Left cardiac atrium (tissue), 4 donors: ENCODE measurements at regions not wholly inside any gene's neighbourhood (a gene's known extent, or its start where the extent isn't known, plus 50 kb on each side); places are given as distances from the start of the nearest gene placed in this dataset.
"Not testable (repeated sequence)": the region's sequence is repeated elsewhere in the genome, so short reads cannot be mapped to it uniquely, and the experiment has no call there.

ENCODE experiments used
- ATAC-seq, 2 donors: fragments of 200-7000 bp; cut with Tn5 transposase; one replicate each; pipeline ENCODE4 v1.9.1; 2020; ENCODE audit warnings: mild to moderate bottlenecking in 2 of 2, moderate library complexity in 2 of 2
- DNase-seq: peaks from one replicate; pipeline ENCODE4 v3.0.0-alpha.2; 2020
- intact Hi-C, 2 donors: fragments of 100-400 bp; cut with DNase I; formaldehyde crosslinking; loops; one replicate each; pipeline versions ENCODE4 v1.14.1 to v1.15.1; 2022 to 2023
- donor health status: DM: no; HTN: yes; CAD: no.
- donor health status: DM: no; HTN: yes; CAD: no; lungs with severe emphysema.
- donor health status: DM: yes; HTN: yes; CAD: no.
- donor health status: Dilated cardiomyopathy.

- ATAC-seq, DNase-seq: not testable (repeated sequence)
- intact Hi-C loops = loop anchor here in 1 of 2 donors (2.0 kb wide), 1 partner anchor 143 kb away; no protein-coding TSS in a partner anchor
These were observed 91.4 kb downstream of the TMEM121 start for GRCh38 chr14:105617805-105618204.

DNA sequence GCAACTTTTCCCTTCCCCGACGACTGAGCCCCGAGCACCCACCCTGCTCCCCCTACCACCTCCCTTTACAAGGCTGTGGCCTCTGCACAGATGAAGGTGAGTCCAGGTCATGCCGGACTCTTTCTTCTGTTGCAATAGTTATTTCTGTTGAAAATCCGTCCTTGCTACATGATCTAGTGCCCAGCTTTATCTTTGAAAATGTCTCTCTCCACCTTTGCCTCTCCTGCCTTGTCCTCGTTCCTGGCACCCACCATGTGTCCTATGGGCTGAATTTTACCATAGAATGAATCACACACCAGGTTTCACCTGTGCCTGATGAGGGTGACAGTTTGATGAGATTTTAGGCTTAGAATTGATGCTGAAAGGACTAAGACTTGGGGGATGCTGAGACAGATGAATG is 92.9 kb downstream of the TMEM121 start:
- DNase-seq, ATAC-seq, intact Hi-C loops: not testable (repeated sequence)

DNA sequence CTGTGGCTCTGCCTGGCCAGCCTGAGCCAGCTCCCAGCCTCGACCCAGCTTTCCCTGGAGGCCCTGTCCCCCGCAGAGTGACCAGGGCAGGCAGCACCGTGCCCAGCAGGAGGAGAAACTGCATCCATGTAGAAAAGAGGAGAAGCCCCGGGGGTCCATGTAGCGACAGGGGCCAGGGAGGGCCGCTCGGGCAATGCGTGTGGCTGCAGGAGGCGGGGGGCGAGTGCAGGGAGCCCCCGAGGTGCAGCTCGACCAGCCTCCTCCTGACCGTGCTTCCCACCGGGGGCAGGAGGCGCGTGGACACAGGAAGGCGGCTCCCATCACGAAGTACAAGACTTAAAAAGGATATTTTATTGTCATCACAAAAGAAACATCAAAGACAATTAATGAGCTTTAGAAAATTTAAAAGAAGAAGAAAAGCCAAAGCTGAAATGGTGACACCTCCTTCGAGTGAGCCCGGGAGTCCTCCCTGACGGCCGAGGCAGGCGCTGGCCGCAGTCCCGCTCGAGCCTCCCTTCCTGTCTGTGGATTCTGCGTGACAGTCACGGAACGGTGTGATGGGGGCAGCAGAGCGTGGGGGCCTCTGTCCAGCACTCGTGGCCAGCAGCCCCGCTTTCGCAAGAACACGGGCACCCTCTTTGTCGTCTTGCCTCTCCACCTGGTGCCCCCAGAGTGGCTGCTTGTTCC is 93.9 kb downstream of the TMEM121 start:
- ATAC-seq, intact Hi-C loops: not testable (repeated sequence)

GRCh38 chr14:105620865-105621471 is 94.6 kb downstream of the TMEM121 start:
- ATAC-seq, intact Hi-C loops, DNase-seq: not testable (repeated sequence)

More for the DNA sequence above, 93.9 kb downstream of the TMEM121 start:
- not testable (repeated sequence) for DNase-seq

DNA sequence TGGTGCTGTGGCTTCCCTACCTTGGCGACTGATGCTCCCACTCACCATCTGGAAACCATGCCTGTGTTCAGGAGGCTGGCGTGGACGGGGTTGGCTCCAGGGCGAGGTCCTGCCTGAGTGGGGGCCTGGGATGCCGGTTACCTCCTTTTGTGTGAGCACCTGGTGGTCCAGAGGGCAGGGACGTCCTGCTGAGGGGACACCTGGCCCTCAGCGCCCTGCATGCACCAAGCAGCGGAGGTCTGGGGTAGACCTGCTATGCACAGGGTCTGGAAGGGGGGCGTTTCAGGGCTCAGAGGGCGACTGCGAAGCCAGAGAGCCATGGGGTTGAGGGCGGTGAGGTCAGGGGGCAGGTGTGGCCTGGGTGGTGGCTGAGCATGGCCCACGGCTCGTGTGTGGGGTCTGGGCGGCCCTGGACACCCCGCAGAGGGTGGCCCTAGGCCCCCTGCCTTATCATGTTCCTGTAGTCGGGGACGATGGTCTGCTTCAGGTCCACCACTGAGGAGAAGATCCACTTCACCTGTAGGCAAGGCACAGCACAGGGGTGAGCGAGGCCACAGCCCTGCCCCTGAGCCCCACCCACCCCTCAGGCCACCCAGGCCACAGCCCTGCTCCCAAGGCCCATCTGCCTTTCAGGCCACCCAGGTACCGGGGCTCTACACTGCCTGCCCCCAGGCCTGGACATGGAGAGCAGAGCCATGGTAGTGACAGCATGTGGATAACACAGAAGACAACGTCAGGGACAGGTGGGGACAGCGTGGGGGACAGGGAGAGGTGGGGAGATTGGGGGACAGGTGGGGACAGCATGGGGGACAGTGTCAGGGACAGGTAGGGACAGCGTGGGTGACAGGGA is 95.3 kb downstream of the TMEM121 start:
- DNase-seq, intact Hi-C loops: not testable (repeated sequence)
- ATAC-seq = peak in 1 of 2 donors; percentile 43

DNA sequence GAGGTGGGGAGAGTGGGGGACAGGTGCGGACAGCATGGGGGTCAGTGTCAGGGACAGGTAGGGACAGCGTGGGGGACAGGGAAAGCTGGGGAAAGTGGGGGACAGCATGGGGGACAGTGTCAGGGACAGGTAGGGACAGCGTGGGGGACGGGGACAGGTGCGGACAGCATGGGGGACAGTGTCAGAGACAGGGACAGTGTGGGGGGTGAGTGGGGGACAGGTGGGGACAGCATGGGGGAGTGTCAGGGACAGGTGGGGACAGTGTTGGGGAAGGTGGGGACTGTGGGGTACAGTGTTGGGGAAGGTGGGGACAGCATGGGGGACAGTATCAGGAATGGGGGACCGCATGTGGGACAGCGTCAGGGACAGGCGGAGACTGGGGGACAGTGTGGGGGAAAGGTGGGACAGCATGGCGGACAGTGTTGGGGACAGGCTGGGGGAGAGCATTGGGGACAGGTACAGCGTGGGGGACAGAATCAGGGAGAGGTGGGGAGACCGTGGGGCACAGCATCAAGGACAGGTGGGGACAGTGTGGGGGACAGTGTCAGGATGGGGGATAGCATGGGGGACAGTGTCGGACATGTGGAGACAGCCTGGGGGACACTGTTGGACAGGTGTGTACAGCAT is 96.1 kb downstream of the TMEM121 start:
- intact Hi-C loops = no loop called here
- ATAC-seq (no peak), DNase-seq (no peak)

- DNase-seq, intact Hi-C loops: not testable (repeated sequence)
These were observed 96.8 kb downstream of the TMEM121 start for GRCh38 chr14:105623178-105623577.

GRCh38 chr14:105624346-105624745 is 98.0 kb downstream of the TMEM121 start:
- intact Hi-C loops, ATAC-seq: not testable (repeated sequence)

More at GRCh38 chr14:105623178-105623577, 96.8 kb downstream of the TMEM121 start:
- not testable (repeated sequence) for ATAC-seq

DNA sequence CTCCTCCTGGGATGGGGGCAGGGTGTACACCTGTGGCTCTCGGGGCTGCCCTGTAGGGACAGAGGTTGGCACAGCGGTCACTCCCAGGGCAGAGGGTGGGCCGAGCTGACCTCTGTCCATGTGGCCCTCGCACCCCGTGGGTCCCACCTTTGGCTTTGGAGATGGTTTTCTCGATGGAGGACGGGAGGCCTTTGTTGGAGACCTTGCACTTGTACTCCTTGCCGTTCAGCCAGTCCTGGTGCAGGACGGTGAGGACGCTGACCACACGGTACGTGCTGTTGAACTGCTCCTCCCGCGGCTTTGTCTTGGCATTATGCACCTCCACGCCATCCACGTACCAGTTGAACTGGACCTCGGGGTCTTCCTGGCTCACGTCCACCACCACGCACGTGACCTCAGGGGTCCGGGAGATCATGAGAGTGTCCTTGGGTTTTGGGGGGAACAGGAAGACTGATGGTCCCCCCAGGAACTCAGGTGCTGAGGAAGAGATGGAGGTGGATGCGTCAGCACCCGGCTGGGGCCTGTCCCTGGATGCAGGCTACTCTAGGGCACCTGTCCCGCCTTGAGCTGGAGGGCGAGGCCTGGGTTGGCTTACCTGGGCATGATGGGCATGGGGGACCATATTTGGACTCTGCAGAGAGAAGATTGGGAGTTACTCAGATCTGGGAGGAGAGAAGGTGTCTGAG is 98.5 kb downstream of the TMEM121 start:
- intact Hi-C loops, ATAC-seq, DNase-seq: not testable (repeated sequence)

More at GRCh38 chr14:105624346-105624745, 98.0 kb downstream of the TMEM121 start:
- not testable (repeated sequence) for DNase-seq

DNA sequence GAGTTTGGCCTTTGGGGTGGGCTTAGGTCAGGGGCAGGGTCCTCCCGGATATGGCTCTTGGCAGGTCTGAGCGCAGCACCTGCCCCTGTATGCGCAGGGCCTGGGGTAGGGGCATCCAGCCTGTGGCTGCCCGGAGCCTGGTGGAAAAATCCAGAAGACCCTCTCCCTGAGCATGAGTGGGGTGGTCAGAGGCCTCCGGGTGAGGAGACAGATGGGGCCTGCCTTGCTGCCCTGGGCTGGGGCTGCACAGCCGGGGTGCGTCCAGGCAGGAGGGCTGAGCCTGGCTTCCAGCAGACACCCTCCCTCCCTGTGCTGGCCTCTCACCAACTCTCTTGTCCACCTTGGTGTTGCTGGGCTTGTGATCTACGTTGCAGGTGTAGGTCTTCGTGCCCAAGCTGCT is 99.1 kb downstream of the TMEM121 start:
- DNase-seq, intact Hi-C loops, ATAC-seq: not testable (repeated sequence)

- intact Hi-C loops, DNase-seq, ATAC-seq: not testable (repeated sequence)
These were observed 99.7 kb downstream of the TMEM121 start for GRCh38 chr14:105626111-105626510.

DNA sequence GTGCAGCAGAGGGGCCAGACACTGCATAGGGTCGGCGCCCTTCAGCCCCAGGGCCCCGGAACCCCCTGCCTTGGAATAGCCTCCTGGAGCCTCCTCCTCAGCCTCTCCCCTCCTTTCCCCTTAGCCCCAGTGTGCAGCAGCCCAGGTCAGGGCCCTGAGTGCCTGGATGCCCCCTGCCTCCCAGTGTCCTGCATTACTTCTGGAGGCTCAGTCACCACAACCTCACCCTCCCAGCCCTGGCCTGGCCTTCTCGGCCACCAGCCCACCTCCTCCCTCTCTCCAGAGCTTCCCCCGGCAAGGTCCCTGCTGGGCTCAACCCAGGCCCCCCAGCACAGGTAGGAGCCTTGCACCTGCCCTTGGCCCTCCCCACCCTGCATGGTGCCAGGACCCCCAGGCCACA is 100.3 kb downstream of the TMEM121 start:
- ATAC-seq, DNase-seq, intact Hi-C loops: not testable (repeated sequence)

- ATAC-seq = peak in 1 of 2 donors; percentile 79
- DNase-seq, intact Hi-C loops: not testable (repeated sequence)
These were observed 100.9 kb downstream of the TMEM121 start for GRCh38 chr14:105627287-105627686.

DNA sequence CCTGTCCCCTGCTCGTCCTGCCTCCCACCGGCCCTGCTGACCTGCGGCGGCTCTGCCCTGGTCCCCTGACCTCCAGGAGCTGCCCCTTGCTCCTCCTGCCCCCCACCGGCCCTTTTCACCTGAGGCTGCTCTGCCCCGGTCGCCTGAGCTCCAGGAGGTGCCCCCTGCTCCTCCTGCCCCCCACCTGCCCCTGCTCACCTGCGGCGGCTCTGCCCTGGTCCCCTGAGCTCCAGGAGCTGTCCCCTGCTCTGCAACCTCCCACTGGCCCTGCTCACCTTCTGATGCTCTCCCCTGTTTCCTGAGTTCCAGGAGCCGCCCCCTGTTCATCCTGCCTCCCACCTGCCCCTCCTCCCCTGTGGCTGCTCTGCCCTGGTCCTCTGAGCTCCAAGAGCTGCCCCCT is 101.3 kb downstream of the TMEM121 start:
- ATAC-seq (no peak), DNase-seq (no peak)
- intact Hi-C loops = no loop called here

- intact Hi-C loops, DNase-seq: not testable (repeated sequence)
- ATAC-seq = peak in 1 of 2 donors; percentile 10
These were observed 101.7 kb downstream of the TMEM121 start for GRCh38 chr14:105628126-105628525.

GRCh38 chr14:105628531-105629067 is 102.2 kb downstream of the TMEM121 start:
- DNase-seq, intact Hi-C loops: not testable (repeated sequence)
- ATAC-seq = peak; percentile 53 to 79

- peak in 1 of 2 donors; percentile 29 for ATAC-seq
- DNase-seq, intact Hi-C loops: not testable (repeated sequence)
These were observed 102.9 kb downstream of the TMEM121 start for GRCh38 chr14:105629091-105629885.
